CD4-positive, alpha-beta T cell treated with Interleukin-1 beta for 1 hour (primary cell): ENCODE measurements at regions not wholly inside any gene's neighbourhood (a gene's known extent, or its start where the extent isn't known, plus 50 kb on each side); places are given as distances from the start of the nearest gene placed in this dataset.

Experiments used
- DNase-seq, 2 donors: peaks; one replicate each; pipeline ENCODE4 v3.0.0-alpha.2; 2020 to 2022

- no peak for DNase-seq
Measured at GRCh38 chr2:56714400-56714799, 530.6 kb downstream of the CCDC85A start.

GRCh38 chr2:56715683-56716082, 531.9 kb downstream of the CCDC85A start:
- no peak for DNase-seq

- DNase-seq, result no peak
Measured at GRCh38 chr2:56718413-56718812, 534.6 kb downstream of the CCDC85A start.

- no peak for DNase-seq
Measured at GRCh38 chr2:56729212-56729611, 545.4 kb downstream of the CCDC85A start.

- DNase-seq, result no peak
Measured at GRCh38 chr2:56732946-56733345, 549.2 kb downstream of the CCDC85A start.

- DNase-seq, result no peak
Measured at GRCh38 chr2:56739413-56739812, 555.6 kb downstream of the CCDC85A start.

- no peak for DNase-seq
Measured at GRCh38 chr2:56741601-56742102, 557.9 kb downstream of the CCDC85A start.

GRCh38 chr2:56743807-56744206, 560.0 kb downstream of the CCDC85A start:
- DNase-seq, result no peak

- no peak for DNase-seq
Measured at GRCh38 chr2:56749152-56749752, 565.5 kb downstream of the CCDC85A start.

GRCh38 chr2:56753182-56753581, 569.4 kb downstream of the CCDC85A start:
- no peak for DNase-seq

- DNase-seq, result no peak
Measured at GRCh38 chr2:56754066-56754615, 570.4 kb downstream of the CCDC85A start.

- DNase-seq, result no peak
Measured at GRCh38 chr2:56754627-56755026, 570.8 kb downstream of the CCDC85A start.

- no peak for DNase-seq
Measured at GRCh38 chr2:56757884-56758545, 574.2 kb downstream of the CCDC85A start.

GRCh38 chr2:56763683-56764082, 579.9 kb downstream of the CCDC85A start:
- DNase-seq, result no peak

GRCh38 chr2:56768973-56769372, 585.2 kb downstream of the CCDC85A start:
- no peak for DNase-seq

GRCh38 chr2:56770490-56770889, 586.7 kb downstream of the CCDC85A start:
- DNase-seq, result no peak

- no peak for DNase-seq
Measured at GRCh38 chr2:56784046-56784445, 600.3 kb downstream of the CCDC85A start.

- DNase-seq, result no peak
Measured at GRCh38 chr2:56801214-56801613, 617.4 kb downstream of the CCDC85A start.

GRCh38 chr2:56801770-56802169, 618.0 kb downstream of the CCDC85A start:
- DNase-seq, result no peak

- DNase-seq, result no peak
Measured at GRCh38 chr2:56803596-56803995, 619.8 kb downstream of the CCDC85A start.

GRCh38 chr2:56806924-56807323, 623.1 kb downstream of the CCDC85A start:
- DNase-seq, result no peak

- DNase-seq, result no peak
Measured at GRCh38 chr2:56807861-56808260, 624.1 kb downstream of the CCDC85A start.

- DNase-seq, result no peak
Measured at GRCh38 chr2:56811401-56811800, 627.6 kb downstream of the CCDC85A start.

- DNase-seq, result no peak
Measured at GRCh38 chr2:56812432-56812831, 628.6 kb downstream of the CCDC85A start.
